ENCODE measurements at regions not wholly inside any gene's neighbourhood (a gene's known extent, or its start where the extent isn't known, plus 50 kb on each side); places are given as distances from the start of the nearest gene placed in this dataset.

- no peak for DNase-seq (ENCODE audit: low spot score)
Observed at GRCh38 chr10:128281861-128282260, 155.6 kb upstream of the MKI67 start.

DNA sequence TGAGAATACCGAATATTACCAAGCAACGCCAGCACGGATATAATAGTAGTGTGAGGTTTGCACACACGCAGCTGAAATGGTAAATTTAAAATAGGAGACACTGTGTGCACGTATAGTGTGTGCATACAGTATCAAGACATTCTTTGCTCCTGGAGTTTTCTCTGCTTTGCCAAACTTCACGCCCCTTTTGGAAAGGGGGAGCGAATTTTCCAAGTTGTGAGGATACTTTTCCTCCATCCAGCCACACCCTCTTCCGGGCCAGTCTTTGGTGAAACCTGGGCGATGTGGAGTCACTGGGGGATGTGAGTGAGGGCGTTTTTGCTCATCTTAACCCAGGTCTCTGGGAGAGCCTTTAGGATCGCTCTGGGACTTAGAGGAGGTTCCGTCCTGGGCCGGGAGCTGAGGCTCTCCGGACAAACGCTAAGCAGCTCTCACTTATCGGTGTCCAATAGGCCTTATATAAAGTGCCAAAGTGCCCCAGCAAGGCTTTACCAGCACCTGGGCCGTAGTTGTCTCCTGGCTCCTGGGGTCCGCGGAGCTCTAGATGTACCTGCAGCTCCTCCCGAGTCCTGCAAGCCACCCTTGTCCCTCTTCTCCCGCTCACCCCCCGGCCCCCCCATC lies 160.0 kb upstream of the MKI67 start:
- no peak for DNase-seq (ENCODE audit: low spot score)

- no peak for DNase-seq (ENCODE audit: low spot score)
Observed at GRCh38 chr10:128286762-128287500, 160.7 kb upstream of the MKI67 start.

GRCh38 chr10:128287921-128288320 lies 161.7 kb upstream of the MKI67 start:
- no peak for DNase-seq (ENCODE audit: low spot score)

GRCh38 chr10:128289621-128290020 lies 163.4 kb upstream of the MKI67 start:
- no peak for DNase-seq (ENCODE audit: low spot score)

- DNase-seq (ENCODE audit: low spot score): no peak
Observed at GRCh38 chr10:128295003-128295402, 168.8 kb upstream of the MKI67 start.

GRCh38 chr10:128296253-128297007 lies 170.2 kb upstream of the MKI67 start:
- DNase-seq (ENCODE audit: low spot score): no peak

GRCh38 chr10:128297709-128298378 lies 171.6 kb upstream of the MKI67 start:
- no peak for DNase-seq (ENCODE audit: low spot score)

- no peak for DNase-seq (ENCODE audit: low spot score)
Observed at GRCh38 chr10:128298587-128298986, 172.4 kb upstream of the MKI67 start.

DNA sequence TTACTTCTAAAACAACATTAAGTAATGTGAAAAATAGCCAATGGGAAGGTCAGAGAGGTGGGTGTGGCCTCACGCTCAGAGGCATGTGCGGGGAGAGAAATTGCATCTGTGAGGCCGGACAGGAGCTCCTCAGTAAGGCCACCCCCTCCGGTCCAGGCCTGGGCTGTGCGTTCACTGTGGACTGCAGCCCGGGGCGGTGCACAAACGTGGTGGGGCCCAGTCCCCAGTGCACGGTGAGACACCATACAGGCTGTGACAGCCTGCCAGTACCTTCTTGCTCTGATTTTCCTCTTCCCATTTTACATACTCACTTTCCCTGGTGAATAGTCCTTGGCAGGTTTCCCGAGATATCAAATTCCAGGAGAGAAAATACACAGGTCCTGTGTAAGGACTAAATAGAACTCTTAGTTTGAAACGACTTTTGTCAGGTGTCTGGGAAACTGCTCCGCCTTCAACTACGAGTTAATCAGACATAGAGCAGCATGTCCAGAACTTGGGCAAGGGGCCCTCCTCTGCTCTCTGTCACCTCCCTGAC lies 174.1 kb upstream of the MKI67 start:
- DNase-seq (ENCODE audit: low spot score): no peak

DNA sequence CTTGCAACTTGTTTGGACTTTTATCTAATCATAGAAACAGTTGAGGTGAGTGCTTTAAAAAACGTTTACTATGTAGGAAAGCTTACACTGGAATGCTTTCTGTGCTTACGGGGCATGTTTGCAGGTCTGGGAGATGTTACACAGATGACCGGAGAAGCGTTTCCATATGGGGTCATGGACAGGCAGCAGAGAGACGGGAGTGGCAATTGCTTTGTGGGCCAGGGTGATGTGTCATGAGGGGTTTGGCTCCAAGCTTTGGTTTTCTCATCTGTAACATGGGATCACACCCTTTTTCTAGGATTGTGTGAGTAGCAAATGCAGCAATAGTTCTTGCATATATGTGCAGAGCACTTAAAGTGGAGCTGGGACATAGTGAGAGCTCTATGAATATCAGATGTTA lies 174.8 kb upstream of the MKI67 start:
- no peak for DNase-seq (ENCODE audit: low spot score)

GRCh38 chr10:128302808-128303207 lies 176.6 kb upstream of the MKI67 start:
- DNase-seq (ENCODE audit: low spot score): no peak

DNA sequence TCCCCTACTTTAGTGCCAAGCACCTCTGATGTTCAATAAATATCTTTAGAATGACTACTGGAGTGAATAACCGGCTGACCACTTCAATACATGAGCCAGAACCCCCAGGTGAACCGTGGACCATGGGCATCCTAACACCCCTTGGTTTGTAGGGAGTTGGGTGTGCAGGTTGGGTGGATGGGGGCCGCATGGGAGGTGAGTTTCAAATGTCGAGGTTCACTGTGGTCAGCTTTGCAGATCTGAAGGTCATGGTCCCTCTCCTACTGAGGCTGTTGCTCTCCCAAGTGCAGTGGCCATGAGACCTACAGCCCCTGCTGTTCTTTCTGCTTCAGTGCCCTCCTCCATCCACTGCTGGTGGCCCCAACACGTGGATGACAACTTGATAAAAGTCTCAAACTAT lies 178.0 kb upstream of the MKI67 start:
- no peak for DNase-seq (ENCODE audit: low spot score)

- no peak for DNase-seq (ENCODE audit: low spot score)
Observed at GRCh38 chr10:128305601-128306345, 179.6 kb upstream of the MKI67 start.

DNA sequence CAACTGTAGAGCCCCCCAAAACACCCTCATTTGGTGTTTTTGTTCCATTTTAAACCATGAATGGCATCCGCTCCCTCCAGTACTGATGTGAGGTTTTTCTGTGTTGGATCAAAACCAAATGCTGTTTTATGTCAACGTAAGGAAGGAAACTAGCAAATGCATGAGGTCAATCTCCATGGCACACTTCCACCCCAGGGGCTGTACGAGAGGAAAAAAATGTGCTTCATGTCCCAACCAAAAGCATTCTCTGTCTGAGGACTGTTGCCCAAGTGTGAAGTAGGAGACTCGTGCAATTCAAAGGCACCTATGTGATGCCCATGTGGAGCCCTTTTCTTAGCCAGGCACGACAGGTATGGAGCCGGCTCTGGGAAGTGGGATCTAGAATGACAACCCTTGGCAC lies 180.3 kb upstream of the MKI67 start:
- no peak for DNase-seq (ENCODE audit: low spot score)

- no peak for DNase-seq (ENCODE audit: low spot score)
Observed at GRCh38 chr10:128306966-128307365, 180.7 kb upstream of the MKI67 start.

DNA sequence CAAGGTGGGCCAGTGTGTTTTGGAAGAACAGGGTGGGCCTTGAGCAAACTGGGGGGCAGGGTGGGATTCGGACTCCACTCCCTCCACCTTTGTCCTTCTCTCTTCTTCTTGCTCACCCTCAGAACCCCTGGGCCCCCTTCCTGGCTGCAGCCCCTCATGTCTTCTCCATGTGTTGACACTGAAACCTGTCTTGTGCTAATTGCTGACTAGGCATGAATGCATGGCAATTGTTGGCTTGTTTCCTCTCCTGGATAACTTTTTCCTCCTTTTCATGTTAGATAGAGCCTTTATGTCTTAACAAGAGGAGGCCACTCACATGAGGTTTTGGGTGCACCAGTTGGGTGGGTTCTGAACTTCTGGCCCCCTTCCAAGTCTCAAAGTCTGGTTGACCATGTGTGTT lies 181.6 kb upstream of the MKI67 start:
- DNase-seq (ENCODE audit: low spot score): no peak

GRCh38 chr10:128310971-128311658 lies 184.9 kb upstream of the MKI67 start:
- no peak for DNase-seq (ENCODE audit: low spot score)

GRCh38 chr10:128312250-128312649 lies 186.0 kb upstream of the MKI67 start:
- DNase-seq (ENCODE audit: low spot score): no peak

GRCh38 chr10:128314686-128315085 lies 188.5 kb upstream of the MKI67 start:
- no peak for DNase-seq (ENCODE audit: low spot score)

- DNase-seq (ENCODE audit: low spot score): no peak
Observed at GRCh38 chr10:128316121-128316726, 190.0 kb upstream of the MKI67 start.

Data from SW480 (cell line).